ENCODE measurements at regions not wholly inside any gene's neighbourhood (a gene's known extent, or its start where the extent isn't known, plus 50 kb on each side); places are given as distances from the start of the nearest gene placed in this dataset.
"Not testable (repeated sequence)": the region's sequence is repeated elsewhere in the genome, so short reads cannot be mapped to it uniquely, and the experiment has no call there.

DNA sequence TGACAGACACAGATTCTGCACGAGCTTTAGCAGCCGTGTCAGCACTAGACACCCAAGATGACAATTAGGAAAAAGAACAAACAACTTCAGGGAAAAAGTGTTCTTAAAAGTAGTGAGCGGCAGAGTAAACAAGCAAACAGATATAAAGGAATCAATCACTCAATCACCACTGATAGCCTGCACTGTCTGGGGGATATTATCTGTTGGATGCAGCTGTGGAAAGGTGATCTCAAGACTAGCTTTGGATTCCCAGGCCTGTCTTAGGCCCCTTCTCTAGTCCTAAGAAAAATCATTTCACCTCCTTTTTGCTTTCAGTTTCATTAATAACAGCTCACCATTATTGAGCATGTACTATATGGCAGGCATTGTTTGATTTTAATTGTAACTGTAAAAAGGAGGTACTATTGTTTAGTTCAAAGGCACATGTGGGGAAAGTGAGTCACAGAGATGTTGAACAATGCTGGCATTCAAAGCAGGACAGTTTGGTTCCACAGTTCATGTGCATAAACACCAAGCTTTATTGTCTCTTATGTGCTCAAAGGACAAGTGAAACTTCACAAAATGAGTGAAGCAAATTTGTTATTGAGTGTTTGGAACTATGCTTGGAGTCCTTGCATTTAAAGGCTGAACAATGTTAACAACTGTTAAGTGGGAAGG is 147.3 kb upstream of the TCF4 start:
- no peak for DNase-seq (ENCODE audit: low spot score)

DNA sequence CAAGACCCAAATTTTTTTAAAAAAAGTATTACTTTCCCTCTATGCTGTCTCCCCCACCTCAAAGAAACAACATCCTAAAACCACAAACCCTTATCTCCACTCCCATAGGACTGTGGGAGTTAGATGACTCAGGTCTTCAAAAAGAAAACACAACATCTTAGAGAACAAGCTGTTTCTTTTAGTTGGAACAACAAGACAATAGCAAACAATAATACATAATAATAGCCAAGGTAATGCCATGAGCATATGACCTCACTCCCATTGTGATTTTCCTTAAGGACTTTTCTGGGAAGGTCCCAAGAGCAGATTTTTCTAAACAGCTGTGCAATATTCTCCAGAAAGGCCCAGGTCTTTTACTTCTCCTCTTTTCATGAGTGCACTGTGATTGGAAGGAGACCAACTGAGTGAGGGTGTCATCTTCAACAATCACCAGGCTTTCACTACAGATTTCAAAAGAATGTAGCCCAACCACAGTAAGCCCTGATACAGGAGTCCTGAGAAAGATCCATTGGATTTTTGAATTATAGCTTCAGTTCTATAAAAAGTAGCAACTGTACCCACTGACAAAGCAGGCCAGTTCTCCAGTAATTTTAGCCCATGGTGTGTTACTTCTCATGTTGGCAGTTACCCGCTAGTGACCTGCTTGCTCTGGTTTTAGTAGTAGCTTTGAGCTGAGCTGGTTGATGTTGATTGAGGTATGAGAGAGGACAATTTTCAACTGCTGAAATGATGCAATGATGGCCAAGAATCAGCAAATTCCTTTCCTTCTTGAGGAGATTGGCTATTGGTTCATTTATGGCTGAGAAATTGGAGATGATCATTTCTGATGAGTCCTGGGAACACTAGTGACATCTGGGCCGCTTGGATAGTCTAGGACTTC is 144.5 kb upstream of the TCF4 start:
- no peak for DNase-seq (ENCODE audit: low spot score)

DNA sequence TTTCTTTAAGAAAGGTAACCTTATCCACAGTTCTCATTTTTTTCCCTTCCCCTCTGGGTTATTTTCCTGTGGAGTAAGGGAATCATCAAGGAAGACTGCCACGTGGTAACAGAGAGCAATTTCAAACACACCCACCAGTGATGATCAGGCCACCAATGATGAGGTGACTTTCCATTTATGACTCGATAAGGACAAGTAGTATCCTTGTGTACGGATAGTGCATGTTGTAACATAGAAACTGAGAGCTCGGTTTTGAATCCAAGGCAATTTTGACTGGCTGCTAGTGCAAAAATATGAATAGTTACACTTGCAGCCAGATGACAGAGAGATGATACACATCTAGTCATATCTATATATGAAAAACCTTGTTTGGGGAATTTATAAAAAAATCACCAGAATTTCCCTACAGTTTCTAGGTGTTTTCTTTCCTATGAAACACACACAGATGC is 143.6 kb upstream of the TCF4 start:
- DNase-seq (ENCODE audit: low spot score), result no peak

DNA sequence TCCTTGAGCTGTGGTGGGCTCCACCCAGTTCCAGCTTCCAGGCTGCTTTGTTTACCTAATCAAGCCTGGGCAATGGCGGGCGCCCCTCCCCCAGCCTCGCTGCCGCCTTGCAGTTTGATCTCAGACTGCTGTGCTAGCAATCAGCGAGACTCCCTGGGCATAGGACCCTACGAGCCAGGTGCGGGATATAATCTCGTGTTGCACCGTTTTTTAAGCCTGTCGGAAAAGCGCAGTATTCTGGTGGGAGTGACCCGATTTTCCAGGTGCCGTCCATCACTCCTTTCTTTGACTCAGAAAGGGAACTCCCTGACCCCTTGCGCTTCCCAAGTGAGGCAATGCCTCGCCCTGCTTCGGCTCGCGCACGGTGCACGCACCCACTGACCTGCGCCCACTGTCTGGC is 133.0 kb upstream of the TCF4 start:
- DNase-seq (ENCODE audit: low spot score), result not testable (repeated sequence)

DNA sequence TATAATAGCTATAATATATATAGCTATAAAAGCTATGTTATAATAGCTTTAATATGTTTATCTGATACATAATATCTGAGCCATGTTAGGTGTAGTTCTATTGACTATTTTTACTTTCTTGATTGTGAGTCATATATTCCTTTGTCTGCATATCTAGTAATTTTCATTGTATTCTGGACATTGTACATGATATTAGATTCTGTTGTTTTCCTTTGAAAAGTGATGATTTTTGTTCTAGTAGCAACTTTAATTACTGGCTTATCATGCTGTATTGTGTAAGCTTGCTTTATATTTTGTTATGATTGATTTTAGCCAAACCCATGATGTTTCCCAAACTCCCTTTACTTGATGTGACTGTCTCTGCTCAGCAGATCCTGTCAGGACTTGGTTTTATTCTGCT is 125.7 kb upstream of the TCF4 start:
- no peak for DNase-seq (ENCODE audit: low spot score)

DNA sequence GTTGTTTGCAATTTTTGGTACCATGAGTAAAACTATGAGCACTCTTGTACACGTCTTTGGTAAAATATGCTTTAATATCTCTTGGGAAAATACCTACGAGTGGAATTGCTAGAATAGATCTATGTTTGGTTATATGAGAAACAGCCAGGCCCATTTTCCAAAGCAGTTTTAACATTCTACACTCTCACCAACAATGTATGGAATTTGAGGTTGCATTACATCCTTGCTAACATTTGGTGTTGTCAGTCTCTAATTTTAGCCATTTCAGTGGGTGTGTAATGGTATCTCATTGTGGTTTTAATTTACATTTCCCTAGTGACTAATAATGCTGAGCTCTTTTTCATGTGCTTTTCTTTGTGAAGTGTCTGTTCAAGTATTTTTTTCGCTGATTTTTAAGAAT is 118.9 kb upstream of the TCF4 start:
- DNase-seq (ENCODE audit: low spot score), result no peak

GRCh38 chr18:55699233-55699765 is 111.3 kb upstream of the TCF4 start:
- DNase-seq (ENCODE audit: low spot score), result no peak

DNA sequence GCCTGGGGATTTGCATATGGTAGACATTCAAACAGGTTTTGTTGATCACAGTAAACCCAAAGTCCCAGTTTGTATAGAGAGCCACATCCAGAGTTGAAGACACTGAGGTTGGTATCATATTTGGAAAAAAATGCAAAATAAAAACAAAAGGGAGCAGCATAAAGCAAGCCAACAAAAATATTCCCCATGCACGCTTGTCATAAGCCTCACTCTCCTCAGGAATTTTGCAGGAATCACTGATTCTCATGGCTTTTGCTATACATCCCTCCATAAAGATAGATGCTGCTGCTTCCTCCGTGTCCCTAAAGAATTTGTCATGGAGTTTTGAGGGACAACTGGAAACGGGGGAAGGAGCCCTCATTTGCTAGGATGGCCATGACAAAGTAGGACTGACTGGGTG is 108.8 kb upstream of the TCF4 start:
- no peak for DNase-seq (ENCODE audit: low spot score)

DNA sequence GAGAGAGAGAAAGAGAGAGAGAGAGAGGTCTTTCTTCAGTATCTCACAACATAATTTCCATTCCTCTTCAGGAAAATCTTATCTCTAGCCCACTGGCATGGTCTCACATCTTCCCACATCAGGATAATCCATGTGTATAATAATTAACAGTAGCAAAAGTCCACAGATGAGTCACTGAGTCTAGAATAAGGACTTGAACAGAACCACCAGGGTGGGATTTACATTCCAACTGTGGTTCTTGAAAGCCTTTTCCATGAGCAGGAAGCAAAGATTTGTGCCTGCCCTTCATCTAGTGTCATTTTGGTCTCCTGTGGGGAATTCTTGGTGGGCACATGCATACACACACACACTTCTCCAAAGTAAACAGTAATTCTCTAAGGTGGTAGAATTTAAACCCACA is 107.1 kb upstream of the TCF4 start:
- DNase-seq (ENCODE audit: low spot score), result no peak

DNA sequence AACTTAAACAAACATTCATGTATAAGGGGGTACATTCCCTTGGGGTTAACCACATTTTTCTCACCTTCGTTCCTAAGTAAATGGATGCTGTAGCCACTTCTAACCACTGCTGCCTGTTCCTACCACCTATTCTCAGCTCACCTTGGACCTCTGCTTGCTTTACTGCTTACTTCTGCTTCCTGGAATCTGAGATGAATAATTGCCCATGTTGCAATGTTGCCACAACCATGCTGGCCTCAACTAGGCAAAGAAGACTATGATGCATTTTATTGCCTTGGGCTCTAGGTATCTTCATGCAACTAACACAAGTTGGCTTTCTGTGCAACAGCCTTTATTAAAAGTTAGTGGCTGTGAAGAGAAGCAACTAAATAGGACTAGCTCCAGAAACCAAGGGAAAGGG is 106.3 kb upstream of the TCF4 start:
- no peak for DNase-seq (ENCODE audit: low spot score)

DNA sequence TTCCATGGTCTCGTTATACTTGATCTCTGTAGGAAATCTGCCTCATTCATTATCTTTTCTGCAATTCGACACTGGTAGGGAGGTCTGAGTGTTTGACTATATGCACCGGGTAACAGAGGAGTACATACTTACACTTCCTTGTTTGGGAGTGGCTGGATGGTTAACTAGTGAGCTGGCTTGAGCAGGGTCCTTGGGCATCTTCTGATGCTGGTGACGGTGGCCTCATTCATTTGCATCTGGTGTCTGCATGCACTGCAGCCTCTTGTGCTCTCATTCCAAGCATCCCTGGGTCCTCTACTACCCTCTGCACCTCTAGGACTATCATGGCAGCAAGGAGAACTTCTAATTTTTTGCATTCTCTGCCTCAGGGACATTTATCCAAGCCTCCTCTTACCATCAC is 100.0 kb upstream of the TCF4 start:
- DNase-seq (ENCODE audit: low spot score), result no peak

DNA sequence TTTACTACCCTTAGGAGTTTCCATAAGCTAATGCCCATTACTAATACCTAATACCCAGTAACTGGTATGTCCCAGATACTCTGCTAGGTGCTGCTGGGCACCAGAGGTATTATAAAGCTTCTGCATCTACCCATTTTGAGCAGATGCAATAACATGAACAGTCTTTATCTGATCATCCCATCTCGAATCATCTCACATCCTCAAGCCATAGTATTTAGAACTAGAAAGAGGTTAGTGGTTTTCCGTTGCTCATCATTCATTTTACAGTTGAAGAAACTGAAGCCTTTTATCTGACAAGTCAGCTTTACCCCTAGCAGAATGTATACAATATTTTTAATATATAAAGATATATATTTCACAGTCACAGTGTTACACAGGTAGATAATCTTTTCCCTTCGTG is 99.1 kb upstream of the TCF4 start:
- DNase-seq (ENCODE audit: low spot score), result no peak

DNA sequence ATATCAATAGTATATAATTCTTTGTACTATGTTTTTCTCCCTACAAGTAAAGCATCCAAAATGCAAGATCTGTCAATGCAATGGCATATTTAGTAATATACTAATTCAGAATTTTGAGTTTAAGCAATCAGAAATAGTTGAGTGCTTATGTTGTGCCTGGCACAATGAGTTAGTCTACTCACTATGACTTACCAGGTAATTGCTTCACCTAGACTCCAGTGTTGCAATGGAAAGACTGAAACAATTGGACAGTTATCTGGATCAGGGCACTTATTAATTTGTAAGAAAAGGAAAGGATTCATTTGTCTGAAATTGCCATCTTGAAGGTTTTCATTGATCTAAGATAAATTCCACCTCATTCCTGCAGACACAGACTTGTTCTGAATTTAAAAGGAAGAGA is 97.6 kb upstream of the TCF4 start:
- DNase-seq (ENCODE audit: low spot score), result no peak

GRCh38 chr18:55672574-55673361 is 84.8 kb upstream of the TCF4 start:
- no peak for DNase-seq (ENCODE audit: low spot score)

- DNase-seq (ENCODE audit: low spot score), result no peak
Measured at GRCh38 chr18:55665506-55665905, 77.5 kb upstream of the TCF4 start.

- not testable (repeated sequence) for DNase-seq (ENCODE audit: low spot score)
Measured at GRCh38 chr18:55664758-55665400, 76.9 kb upstream of the TCF4 start.

DNA sequence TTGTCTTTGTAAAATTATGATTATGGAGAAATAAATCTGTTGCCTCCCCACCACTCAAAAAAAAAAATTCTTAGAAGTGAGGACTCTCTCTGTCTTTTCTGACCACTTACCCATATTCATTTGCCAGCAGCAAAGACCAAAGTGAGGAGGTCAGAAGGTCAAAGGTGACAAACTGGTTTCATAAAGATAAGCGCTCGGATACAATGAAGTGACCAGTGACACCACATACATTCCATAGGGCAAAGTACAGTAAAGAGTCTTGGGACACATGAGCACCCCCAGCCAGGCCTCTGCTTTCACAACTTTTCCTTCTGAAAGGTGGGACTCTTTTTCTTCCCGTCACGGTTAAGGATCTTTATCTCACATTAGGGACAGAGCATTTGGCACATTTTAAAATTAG is 75.9 kb upstream of the TCF4 start:
- DNase-seq (ENCODE audit: low spot score), result no peak

DNA sequence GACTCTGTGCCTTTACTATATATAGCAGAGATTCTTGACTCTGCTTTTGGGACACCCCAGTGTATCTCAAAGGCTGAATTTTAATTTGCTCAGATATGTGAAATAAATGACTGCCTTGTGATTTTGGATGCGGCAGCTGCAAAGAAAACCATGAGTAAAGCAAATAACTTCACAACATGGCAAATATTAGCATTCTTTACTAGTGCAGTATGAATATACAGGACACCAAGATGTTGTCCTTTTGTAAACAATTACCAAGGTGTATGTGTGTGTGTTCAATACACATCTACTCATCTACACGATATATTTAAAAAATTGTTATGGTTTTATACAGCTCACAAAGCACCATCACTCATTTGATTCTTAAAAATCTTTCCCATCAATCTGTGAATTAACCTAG is 70.6 kb upstream of the TCF4 start:
- no peak for DNase-seq (ENCODE audit: low spot score)

- DNase-seq (ENCODE audit: low spot score), result no peak
Measured at GRCh38 chr18:55657572-55658331, 69.8 kb upstream of the TCF4 start.

GRCh38 chr18:55654986-55655385 is 67.0 kb upstream of the TCF4 start:
- DNase-seq (ENCODE audit: low spot score), result no peak

DNA sequence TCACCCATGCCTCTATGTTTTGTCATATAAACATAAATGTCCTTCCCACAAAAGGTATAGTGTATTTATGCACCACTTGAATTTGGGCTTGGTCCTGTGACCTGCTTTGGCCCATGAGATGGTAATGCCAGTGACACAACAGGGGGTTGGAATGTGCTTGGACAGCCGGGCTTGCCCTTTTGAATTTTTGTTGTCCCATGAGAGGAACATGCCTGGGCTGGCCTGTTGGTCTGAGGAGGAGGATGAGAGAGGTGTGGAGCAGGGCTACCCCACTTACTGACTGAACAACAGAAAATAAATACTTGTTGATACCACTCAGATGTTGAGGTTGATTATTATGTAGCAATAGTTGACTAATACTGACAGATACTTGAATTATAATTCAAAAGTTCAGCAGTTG is 63.2 kb upstream of the TCF4 start:
- DNase-seq (ENCODE audit: low spot score), result no peak
